Keratinocyte (primary cell): ENCODE measurements at regions not wholly inside any gene's neighbourhood (a gene's known extent, or its start where the extent isn't known, plus 50 kb on each side); places are given as distances from the start of the nearest gene placed in this dataset.

Source experiments
- DNase-seq: peaks from one replicate; pipeline ENCODE4 v3.0.0-alpha.2; 2011; ENCODE audit warnings: low read depth, missing footprints, low spot score
- FAIRE-seq: peaks from 2 replicates; lab custom pipeline; 2011; peaks lifted over from hg19 to GRCh38; lab: Jason Lieb, UNC
- H2AFZ ChIP-seq: 2 replicates; pipeline ENCODE4 v1.6.0; 2012; ENCODE audit warnings: low read length, control low read depth, inconsistent platforms; ENCODE audit not compliant: control insufficient read depth
- H3K27ac ChIP-seq: 2 replicates; pipeline ENCODE4 v1.5.1; 2011; ENCODE audit warnings: low read length; ENCODE audit not compliant: control insufficient read depth, insufficient read depth
- H3K27me3 ChIP-seq: 3 replicates; pipeline ENCODE4 v1.6.0; 2011; ENCODE audit warnings: low read length; ENCODE audit not compliant: control insufficient read depth, insufficient read depth; ENCODE audit errors: extremely low read depth
- H3K36me3 ChIP-seq, 2 experiments: 2 replicates in 1 of 2; 3 replicates in 1 of 2; pipeline ENCODE4 v1.5.1; 2011; ENCODE audit warnings: low read length in 2 of 2, mild to moderate bottlenecking in 1 of 2; ENCODE audit not compliant: control insufficient read depth in 2 of 2, insufficient read depth in 2 of 2; ENCODE audit errors: extremely low read depth in 1 of 2
- H3K4me1 ChIP-seq: 3 replicates; pipeline ENCODE4 v1.5.1; 2011; ENCODE audit warnings: low read length; ENCODE audit not compliant: control insufficient read depth, insufficient read depth; ENCODE audit errors: extremely low read depth
- H3K4me2 ChIP-seq: 3 replicates; pipeline ENCODE4 v1.6.0; 2011; ENCODE audit warnings: low read depth, low read length; ENCODE audit not compliant: control insufficient read depth, insufficient read depth; ENCODE audit errors: extremely low read depth
- H3K4me3 ChIP-seq, 3 experiments: fragments of 200-600 bp in 1 of 3; sonication (generic) in 1 of 3; 2 replicates in 2 of 3; 3 replicates in 1 of 3; pipeline ENCODE4 v1.5.1; 2011 to 2016; ENCODE audit warnings: low read length in 3 of 3, mild to moderate bottlenecking in 3 of 3, control low read depth in 2 of 3, inconsistent platforms in 1 of 3, low read depth in 1 of 3, mixed read lengths in 1 of 3, mixed run types in 1 of 3, moderate library complexity in 1 of 3; ENCODE audit not compliant: control insufficient read depth in 2 of 3, insufficient read depth in 2 of 3; ENCODE audit errors: extremely low read depth in 1 of 3
- H3K79me2 ChIP-seq: 2 replicates; pipeline ENCODE4 v1.6.0; 2012; ENCODE audit warnings: low read length; ENCODE audit not compliant: control insufficient read depth, insufficient read depth
- H3K9ac ChIP-seq: 3 replicates; pipeline ENCODE4 v1.6.0; 2011; ENCODE audit warnings: low read length; ENCODE audit not compliant: control insufficient read depth, insufficient read depth; ENCODE audit errors: extremely low read depth
- H3K9me1 ChIP-seq: 3 replicates; pipeline ENCODE4 v1.6.0; 2011; ENCODE audit warnings: low read length; ENCODE audit not compliant: control insufficient read depth, insufficient read depth; ENCODE audit errors: extremely low read depth
- H3K9me3 ChIP-seq: 2 replicates; pipeline ENCODE4 v1.5.1; 2012; ENCODE audit warnings: low read depth, low read length; ENCODE audit not compliant: control insufficient read depth
- H4K20me1 ChIP-seq: 3 replicates; pipeline ENCODE4 v1.6.0; 2011; ENCODE audit warnings: low read length; ENCODE audit not compliant: control insufficient read depth, insufficient read depth; ENCODE audit errors: extremely low read depth
- EZH2 ChIP-seq: IDR thresholded peaks from one replicate; pipeline ENCODE4 v1.6.1; 2012; ENCODE audit warnings: inconsistent platforms, mild to moderate bottlenecking, low read length, moderate library complexity
- dilution Hi-C: fragments of 300-500 bp; cut with MboI; formaldehyde crosslinking; loops from one replicate; pipeline ENCODE4 v1.7.0; 2020; ENCODE audit warnings: low sequenced_read_pairs; ENCODE audit not compliant: extremely low pct_ligation_motif_present
- TF ChIP-seq, protein P1 (sequence below), 3 experiments: IDR thresholded peaks in 1 of 3; conservative IDR thresholded peaks in 1 of 3; optimal IDR thresholded peaks in 1 of 3; 2 replicates in 2 of 3; 3 replicates in 1 of 3; pipeline versions ENCODE3 to v1.5.1; 2011; ENCODE audit warnings: low read length in 3 of 3, mild to moderate bottlenecking in 3 of 3, moderate library complexity in 2 of 3, control low read depth in 1 of 3, inconsistent platforms in 1 of 3; ENCODE audit not compliant: insufficient read depth in 2 of 3; ENCODE audit errors: extremely low read depth in 1 of 3

DNA sequence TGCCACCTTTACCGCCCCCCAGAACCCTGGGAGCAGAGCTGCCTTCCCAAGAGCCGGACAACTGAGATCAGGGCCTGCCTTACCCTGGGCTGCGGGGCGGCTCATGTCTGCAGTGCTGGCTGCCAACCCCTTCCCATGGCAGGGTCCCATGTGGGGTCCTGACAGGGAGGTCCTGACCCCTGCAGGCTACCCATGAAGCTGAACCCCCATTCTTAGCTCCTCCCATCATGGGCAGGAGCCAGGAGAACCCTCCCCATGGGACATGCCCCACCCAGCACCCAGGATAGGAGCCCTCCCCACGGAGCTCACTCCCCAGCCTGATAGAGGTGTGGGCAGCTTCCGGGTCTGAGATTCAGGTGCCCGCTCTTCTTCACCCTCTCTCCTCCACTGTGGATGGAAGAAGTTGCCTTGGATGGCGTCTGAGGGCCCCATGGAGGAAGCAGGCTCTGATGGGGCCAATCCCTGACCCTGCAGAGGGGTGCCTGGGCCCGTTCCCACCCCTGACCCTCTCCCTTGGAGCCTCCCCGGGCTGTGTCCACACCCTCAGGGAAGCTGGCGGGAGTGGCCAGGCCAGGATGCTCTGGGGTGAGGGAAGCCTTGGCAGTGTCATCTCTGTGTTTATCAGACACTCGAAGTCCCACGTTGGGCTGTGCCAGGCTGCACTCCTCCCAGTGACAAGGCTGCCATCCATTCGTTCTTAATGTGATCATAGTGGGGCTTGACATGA is 1508.2 kb downstream of the BRD1 start:
- no peak overlapping the region for H3K4me3 ChIP-seq
- no peaks in the 10 kb centered on the region for H3K9me1 ChIP-seq
- H3K27me3 ChIP-seq = no peaks in the 10 kb centered on the region
- H3K9ac ChIP-seq = no peak overlapping the region
- H3K79me2 ChIP-seq = no peaks in the 10 kb centered on the region
- no peaks in the 10 kb centered on the region for H3K36me3 ChIP-seq
- no peaks in the 10 kb centered on the region for H3K4me1 ChIP-seq
- DNase-seq = no peak
- H2AFZ ChIP-seq = no peak overlapping the region
- dilution Hi-C loops = no loop called here
- H4K20me1 ChIP-seq = no peaks in the 10 kb centered on the region
- no peak overlapping the region for H3K27ac ChIP-seq
- peaks cover 22% of the 10 kb centered on the region for H3K9me3 ChIP-seq
- TF ChIP-seq, protein P1, sequence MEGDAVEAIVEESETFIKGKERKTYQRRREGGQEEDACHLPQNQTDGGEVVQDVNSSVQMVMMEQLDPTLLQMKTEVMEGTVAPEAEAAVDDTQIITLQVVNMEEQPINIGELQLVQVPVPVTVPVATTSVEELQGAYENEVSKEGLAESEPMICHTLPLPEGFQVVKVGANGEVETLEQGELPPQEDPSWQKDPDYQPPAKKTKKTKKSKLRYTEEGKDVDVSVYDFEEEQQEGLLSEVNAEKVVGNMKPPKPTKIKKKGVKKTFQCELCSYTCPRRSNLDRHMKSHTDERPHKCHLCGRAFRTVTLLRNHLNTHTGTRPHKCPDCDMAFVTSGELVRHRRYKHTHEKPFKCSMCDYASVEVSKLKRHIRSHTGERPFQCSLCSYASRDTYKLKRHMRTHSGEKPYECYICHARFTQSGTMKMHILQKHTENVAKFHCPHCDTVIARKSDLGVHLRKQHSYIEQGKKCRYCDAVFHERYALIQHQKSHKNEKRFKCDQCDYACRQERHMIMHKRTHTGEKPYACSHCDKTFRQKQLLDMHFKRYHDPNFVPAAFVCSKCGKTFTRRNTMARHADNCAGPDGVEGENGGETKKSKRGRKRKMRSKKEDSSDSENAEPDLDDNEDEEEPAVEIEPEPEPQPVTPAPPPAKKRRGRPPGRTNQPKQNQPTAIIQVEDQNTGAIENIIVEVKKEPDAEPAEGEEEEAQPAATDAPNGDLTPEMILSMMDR (optimal IDR thresholded peaks at IDR 0.05 in 1 of 3, IDR thresholded peaks at IDR 0.05 in 1 of 3, conservative IDR thresholded peaks at IDR 0.05 in 1 of 3; ENCODE audit: extremely low read depth in 1 of 3, insufficient read depth in 2 of 3, low read length in 3 of 3) = no peak
- no peak for TF ChIP-seq EZH2
- FAIRE-seq = no peak
- H3K4me2 ChIP-seq = no peak overlapping the region

DNA sequence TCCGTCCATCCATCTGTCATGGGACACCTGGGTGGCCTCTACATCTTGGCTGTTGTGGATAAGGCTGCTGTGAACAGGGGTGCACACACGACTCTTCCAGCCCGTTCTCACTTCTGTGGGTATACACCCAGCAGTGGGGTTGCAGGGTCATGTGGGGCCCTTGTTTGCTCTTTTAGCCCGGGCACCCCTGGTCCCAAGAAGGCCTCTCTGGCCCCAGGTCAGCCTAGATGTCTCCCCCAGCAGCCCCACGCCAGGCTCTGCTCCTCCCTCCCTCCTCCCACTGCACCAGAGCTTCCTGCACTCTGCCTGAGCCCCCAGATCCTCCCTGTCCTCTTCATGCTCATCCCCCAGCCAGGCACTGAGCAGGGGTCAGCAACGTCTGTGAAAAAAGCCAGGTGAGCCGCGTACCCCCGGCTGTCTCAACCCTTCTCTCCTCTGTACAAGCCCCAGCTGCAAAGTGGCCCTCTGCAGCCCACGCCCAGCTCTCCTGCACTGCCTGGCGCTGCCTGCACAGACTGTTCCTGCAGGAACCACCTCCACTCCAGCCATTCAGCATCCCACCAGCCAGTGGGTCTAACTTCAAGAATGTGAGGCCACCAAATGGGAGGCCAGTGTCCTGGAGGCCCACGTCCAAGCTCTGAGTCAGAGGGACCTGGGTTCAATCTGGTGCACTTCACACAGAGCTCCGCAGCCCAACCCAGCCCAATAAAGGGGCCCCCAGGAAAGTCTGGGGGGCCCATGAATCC is 1508.9 kb downstream of the BRD1 start:
- TF ChIP-seq, protein P1 (optimal IDR thresholded peaks at IDR 0.05 in 1 of 3, IDR thresholded peaks at IDR 0.05 in 1 of 3, conservative IDR thresholded peaks at IDR 0.05 in 1 of 3; ENCODE audit: extremely low read depth in 1 of 3, insufficient read depth in 2 of 3, low read length in 3 of 3) = no peak
- no peak for TF ChIP-seq EZH2
- no peak overlapping the region for H3K4me2 ChIP-seq
- H3K9me1 ChIP-seq = no peaks in the 10 kb centered on the region
- no peaks in the 10 kb centered on the region for H3K27me3 ChIP-seq
- FAIRE-seq (no peak), DNase-seq (no peak)
- H3K27ac ChIP-seq = no peak overlapping the region
- no peaks in the 10 kb centered on the region for H3K4me1 ChIP-seq
- no peak overlapping the region for H3K9ac ChIP-seq
- H3K36me3 ChIP-seq = no peaks in the 10 kb centered on the region
- peaks cover 25% of the 10 kb centered on the region for H3K9me3 ChIP-seq
- no peak overlapping the region for H3K4me3 ChIP-seq
- no peak overlapping the region for H2AFZ ChIP-seq
- H3K79me2 ChIP-seq = no peaks in the 10 kb centered on the region
- dilution Hi-C loops = no loop called here
- H4K20me1 ChIP-seq = no peaks in the 10 kb centered on the region
